ENCODE measurements at regions not wholly inside any gene's neighbourhood (a gene's known extent, or its start where the extent isn't known, plus 50 kb on each side); places are given as distances from the start of the nearest gene placed in this dataset.

DNA sequence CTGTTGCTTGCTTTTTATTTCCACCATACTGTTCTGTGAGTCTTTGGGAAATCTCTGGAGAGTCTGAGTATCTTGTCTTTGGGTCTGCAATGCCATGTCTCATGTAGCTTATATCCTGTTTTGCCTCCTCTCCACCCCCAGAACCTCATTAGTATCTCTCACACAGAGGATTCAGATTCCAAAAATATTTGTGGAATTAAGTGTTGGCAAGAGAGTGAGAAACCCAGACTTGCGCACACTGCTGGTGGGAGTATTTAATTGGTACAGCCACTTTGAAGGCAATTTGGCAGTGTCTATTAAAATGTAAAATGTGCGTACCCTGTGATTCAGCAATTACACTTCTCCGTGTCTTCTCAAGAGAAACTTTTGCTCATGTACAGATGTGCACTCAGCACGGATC, 68.6 kb downstream of the ZNF621 start:
- no peak for DNase-seq (ENCODE audit: low read depth)

DNA sequence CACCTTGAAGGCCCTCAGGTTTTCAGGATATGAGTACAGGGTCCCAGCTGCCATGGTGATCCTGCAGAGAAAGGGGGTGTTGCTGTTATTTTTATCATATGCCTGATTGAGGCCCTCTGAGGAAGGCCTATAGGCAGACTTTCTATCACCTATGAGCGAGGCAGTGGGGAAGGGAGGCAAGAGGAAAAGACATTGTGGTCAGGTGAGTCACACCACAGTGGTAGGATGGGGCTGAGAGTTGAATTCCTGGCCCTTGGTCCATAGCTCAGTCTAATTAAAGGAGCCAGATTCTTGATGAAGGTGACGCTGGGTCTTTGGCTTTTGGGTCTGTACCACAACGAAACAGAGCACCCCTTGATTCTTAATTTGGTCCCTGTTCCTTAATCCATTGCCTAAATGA, 72.7 kb downstream of the ZNF621 start:
- no peak for DNase-seq (ENCODE audit: low read depth)

DNA sequence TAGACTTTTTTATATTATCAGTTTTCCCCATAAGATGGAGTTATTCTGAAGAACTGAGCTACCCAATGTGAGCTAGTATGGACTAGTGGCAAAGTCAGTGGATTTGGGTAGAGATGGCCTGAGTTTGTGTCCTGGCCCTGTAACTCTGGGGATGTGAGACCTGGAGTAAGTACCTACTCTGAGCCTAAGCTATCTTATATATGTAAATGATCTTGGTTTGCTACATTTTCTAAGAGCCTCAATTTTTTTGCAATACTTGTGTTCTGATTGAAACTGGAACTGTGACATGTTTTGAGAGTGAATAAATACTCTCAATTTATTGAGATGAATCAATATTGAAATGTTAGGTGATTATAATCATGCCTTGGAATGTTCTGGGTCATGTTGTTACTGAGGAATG, 73.6 kb downstream of the ZNF621 start:
- DNase-seq (ENCODE audit: low read depth) = no peak

DNA sequence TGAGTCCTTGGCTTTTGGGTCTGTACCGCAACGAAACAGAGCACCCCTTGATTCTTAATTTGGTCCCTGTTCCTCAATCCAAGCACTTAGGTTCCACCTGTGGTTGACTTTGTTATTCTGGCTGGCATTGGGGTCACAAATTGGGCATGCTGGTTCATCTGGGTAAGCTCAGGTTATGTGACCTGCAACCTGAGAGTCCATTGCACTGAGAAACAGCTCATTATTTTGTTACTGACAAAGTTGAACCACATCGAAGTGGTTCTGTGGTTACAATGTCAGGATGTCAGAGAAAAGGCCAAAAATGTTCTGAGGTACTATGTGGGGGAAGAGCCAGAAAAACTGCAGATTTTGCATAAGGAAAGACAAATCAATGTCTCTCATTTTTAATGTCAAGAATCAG, 74.2 kb downstream of the ZNF621 start:
- no peak for DNase-seq (ENCODE audit: low read depth)

DNA sequence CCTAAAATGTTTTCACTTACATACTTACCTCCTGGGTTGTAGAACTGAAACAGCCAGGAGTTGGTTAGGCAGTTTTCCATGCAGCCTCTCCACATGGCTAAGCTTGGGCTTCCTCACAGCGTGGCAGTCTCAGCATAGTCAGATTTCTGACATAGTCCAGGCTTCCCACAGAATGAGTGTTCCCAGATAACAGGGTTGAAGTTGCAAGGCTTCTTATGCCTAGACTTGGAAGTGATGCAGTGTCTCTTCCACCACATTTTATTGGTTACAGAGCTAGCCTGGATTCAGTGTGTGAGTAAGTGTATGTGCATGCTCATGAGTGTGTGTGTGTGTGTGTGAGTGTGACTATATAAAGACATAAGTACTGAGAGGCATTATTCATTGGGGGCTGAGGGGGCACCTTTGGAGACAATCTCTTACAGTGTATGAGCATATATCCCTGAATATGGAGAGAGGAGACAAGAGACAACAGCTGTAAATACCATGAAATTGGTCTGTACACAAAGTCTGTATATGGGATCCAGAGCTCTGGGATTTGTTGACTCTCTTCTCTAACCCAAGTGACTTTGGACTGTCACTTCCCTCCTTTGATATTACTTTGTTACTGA, 78.1 kb downstream of the ZNF621 start:
- no peak for DNase-seq (ENCODE audit: low read depth)

DNA sequence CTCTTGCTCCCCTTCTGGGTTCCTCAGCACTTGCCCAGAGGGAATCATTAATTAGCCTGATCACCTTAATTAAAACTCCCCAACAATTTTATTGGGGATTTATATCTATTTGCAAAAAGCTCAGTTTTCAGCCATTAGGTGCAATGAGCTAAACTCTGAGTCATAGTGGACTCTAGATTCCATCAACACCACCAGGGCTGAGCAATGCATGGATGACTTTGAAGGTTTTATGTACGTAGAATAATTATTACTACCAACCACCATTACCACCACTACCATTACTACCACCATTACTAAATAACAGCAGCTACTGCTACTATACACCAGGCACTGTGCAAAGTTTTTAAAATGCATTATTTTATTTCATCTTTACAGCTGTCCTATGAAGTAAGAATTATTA, 81.2 kb downstream of the ZNF621 start:
- no peak for DNase-seq (ENCODE audit: low read depth)

DNA sequence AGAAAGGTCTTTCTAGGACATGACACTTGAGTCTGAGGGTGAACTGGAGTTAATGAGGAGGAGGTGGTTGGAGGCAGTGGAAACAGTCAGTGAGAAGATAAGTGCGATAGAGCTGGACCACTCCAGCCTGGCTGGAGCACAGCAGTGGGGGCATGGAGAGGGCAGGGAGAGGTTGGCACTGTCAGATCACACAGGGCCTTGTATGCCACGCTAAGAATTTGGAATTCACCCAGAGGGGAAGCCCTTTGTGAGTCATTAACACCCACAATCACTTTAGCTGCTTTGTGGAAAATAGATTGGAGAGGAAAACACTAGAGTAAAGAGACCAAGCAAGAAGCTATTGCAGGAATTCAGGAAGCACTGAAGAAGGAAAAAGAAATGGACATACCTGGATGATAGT, 83.3 kb downstream of the ZNF621 start:
- no peak for DNase-seq (ENCODE audit: low read depth)

DNA sequence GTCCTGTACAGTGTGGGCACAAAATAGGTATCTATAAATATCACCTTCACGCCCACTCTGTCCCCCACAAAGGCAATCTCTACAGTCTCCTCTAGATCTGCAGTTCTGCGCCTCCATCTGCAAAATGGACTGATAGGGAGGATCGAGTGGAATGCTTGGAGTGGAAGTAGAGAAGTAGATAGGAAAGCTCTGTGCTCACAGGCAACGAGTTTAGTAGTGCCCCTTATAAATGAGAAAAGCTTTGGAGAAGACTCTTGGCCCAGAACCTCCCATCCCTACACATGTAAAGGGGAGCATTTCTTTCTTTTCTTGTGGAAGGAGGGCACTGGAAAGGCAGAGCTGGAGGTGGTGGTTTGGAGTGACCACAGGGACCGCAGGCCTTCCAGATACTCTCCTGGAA, 88.5 kb downstream of the ZNF621 start:
- DNase-seq (ENCODE audit: low read depth) = no peak

DNA sequence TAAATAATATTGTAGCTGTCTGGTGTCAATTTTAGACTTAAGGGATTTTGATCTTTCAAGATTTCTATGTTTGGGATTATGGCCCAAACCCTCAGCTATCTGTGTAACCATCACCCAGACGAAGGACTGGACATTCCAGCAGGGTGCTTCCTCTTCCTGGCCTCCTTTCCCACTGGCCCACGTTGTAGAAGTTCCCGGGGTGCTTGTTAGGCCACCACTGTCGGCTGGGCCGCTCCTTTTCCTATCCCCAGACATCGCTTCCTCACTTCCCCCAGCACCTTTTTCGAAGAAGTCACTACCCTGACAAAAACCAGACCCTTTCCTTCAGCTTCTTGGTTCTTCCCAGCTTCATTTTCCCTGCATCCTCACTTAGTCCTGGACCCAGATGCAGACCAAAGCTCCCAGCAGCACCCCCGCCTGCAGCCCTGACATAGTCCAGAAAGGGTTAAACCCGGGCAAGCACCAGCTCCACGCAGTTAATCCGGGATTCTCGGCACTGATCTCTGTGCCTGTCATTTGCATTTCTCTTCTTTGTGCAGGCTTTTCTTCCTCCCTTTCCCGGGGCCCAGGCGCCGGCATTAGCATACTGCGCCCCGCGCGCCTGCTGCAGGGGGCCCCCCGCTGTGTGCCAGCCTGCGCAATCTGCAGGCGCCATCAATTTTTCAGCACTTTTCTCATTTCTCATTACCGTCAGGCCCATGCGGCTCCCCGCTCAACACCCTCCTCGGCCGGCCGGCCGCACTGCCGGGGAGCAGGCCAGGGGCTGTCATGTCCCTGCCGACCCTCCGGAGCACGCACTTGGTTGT, 90.6 kb downstream of the ZNF621 start:
- DNase-seq (ENCODE audit: low read depth) = no peak

DNA sequence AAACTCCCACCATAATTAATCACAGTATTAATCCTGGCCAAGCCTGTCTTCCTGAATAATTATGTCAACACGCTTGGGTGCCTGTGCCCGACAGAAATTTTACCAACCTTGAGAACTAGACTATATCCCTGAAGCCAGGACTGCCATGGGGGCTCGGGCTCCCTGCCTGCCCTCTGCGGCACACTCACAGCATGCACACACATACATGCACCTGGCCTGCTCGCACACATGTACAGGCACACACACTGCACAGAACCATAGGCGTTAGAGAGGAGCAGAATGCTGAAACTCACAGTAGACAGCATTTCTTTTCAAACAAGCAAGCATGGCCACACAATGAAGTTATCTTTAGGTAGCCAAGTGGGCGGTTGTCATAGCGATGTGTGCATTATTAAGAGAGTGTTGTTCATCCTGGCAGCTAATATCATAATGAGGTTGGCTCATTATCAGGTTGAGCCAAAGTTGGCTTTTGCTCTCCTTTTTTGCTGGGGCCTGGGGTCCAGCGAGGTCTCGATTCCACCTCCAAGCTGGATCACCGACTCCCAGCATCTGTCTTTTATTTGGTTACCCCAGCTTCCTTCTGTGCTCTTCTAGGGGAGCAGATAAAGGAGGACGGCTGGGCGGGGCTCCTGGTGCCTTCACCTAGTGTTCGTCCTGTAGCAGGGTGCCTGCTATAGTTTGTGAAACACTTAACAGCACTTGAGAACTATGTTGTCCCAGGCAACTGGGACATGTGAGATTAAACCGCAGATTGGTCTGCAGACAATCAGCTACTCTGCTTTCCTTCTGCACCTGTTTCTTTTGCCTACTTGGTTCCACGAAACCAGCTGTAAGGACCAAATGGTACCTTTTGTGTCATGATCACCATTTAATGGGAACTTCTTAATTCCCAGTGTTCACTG, 91.4 kb downstream of the ZNF621 start:
- no peak for DNase-seq (ENCODE audit: low read depth)

DNA sequence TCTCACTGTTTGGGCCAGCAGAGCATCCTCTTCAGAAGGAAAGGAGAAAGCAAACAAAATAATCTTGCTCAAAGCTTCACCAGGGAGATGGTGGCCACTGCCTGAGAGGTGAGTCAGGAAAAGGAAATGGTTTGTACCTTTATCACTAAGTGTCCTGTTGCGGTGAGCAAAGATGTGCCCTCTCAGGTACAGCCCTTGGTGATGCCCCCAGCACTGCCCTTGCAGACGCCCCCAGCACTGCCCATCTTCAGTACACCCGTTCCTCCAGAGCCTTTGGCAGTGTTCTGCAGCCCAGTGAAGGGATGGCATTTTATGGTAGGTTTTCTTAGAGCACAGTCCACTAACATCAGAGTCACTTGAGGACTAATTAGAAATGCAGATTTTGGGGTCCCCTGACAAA, 92.3 kb downstream of the ZNF621 start:
- no peak for DNase-seq (ENCODE audit: low read depth)

DNA sequence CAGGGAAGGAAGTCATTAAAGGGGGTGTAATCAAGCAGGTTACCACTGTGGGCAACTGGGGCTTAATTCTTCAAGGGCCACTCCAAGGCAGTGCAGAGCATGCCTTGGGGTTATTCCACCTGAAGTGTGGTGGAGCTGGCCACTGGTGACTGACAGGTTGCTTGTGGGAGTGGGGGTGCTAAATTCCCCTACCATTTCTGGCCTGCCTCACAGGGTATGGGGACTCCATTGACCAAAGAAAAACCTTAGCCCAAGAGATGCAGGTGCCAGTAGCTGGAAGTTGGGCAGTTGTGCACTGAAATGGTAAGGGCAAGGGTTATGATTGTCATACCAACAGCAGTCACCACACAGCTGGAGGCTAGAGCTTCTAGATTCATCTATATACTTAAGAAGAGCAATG, 93.4 kb downstream of the ZNF621 start:
- no peak for DNase-seq (ENCODE audit: low read depth)

DNA sequence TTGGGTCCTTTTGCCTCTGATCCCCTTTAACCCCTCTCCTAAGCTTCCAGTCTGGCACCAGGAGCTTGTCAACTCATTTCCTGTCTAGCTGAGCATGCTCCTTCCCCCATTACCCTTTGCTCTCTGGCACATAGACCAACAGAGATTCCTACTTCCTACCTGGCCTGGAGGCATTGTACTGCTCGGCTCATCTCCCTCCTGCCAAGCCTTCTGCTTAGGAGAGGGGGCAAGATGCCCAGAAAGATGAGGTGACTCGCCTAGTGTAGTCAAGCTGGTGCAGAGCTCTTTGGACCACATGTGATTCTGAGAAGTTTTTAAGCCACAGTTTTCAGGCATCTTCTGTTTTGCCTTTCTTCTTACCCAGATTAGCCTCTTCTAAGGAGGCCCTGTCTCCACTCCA, 95.4 kb downstream of the ZNF621 start:
- no peak for DNase-seq (ENCODE audit: low read depth)

DNA sequence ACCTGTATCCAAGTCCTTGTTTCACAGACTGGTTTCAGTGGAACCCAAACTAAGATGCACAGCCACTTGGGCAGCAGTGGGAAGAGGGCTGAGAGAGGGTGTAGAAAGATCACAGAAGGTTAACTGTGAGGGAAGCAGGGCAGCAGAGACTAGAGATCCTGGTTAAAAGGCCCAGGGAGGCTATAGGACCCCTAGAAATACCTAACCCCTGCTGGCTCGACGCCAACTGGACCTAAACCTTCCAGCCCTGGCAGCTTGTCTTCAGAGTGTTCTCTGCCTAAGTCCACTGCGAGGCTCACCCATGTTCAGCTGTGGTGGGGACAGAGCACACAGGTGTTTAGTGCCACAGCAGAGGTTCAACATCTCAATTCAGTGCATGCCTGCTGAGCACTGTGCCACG, 96.5 kb downstream of the ZNF621 start:
- DNase-seq (ENCODE audit: low read depth) = no peak

DNA sequence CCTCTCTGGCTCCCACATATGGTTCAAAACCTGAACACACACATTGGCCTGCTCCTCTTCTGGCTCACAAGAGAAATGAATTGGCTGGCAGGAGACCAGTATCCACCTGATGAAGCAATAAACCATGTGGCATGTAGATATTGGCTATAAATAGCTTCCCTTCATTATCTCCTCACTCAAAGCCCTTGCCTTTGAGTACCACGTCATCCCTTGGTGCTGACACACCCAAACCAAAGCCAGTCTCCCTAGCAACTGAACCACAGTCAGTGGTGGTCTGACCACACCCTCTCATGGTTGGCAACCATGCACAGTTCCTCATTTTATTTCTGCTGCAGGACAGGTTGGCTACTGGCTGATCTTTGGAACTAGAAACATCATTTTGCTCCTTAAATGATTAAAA, 98.8 kb downstream of the ZNF621 start:
- peak; percentile 30 for DNase-seq (ENCODE audit: low read depth)

DNA sequence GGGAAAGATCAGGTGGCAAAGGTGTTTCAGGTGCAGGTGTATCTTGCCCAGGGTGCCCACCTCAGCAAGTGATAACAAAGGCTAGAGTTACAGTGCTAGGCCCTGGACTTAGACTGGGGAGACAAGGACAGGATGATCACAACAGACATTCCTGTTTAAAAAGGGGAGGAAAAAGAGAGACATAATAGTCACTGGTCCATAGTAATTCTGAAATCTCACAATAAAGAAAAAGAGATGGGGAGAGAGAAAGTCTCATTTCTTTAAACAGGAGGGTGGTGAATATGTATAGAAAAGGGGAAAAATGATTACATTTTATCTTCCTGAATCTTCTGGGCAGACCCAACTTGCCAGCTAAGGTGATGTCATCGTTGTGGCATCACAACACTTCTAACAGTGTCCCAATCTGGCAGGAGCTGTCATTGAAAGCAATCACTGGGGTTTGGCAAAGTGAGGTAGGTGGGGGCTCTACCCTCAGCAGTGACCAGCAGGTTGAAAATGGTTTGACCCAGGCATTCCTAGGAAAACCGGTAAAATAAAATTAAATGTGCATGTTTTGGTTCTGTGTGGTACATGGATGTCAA, 99.5 kb downstream of the ZNF621 start:
- no peak for DNase-seq (ENCODE audit: low read depth)

DNA sequence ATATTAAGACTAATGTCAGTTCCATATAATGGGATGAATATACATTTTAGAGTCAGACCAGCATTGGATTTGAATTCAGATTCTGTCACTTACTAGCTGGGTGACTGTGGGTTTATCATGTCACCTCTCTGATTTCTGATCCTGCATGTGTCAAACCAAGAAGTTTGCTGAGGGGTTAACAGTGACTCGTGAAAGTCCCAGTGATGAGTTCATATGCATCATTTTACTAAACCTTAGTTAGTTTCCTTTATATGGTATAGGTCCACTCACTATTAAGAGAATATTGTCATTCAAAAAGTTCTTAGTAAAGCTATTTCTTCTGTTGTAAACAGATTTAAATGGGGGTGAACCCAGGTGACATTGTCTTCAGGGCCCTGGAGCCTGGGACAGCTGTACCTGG, 102.3 kb downstream of the ZNF621 start:
- DNase-seq (ENCODE audit: low read depth) = no peak

DNA sequence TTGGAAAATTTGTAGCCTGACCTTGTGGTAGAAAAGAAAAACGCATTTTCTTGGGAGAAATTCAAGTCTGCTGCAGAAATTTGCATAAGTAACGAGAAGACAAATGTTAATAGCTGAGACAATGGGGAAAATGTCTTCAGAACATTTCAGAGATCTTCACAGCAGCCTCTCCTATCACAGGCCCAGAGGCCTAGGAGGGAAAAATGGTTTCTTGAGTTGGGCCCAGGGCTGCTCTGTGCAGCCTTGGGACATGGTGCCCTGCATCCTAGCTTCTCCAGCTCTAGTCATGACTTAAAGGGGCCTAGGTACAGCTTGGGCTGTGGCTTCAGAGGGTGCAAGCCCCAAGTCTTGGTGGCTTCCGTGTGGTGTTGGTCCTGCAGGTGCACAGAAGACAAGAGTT, 104.2 kb downstream of the ZNF621 start:
- no peak for DNase-seq (ENCODE audit: low read depth)

DNA sequence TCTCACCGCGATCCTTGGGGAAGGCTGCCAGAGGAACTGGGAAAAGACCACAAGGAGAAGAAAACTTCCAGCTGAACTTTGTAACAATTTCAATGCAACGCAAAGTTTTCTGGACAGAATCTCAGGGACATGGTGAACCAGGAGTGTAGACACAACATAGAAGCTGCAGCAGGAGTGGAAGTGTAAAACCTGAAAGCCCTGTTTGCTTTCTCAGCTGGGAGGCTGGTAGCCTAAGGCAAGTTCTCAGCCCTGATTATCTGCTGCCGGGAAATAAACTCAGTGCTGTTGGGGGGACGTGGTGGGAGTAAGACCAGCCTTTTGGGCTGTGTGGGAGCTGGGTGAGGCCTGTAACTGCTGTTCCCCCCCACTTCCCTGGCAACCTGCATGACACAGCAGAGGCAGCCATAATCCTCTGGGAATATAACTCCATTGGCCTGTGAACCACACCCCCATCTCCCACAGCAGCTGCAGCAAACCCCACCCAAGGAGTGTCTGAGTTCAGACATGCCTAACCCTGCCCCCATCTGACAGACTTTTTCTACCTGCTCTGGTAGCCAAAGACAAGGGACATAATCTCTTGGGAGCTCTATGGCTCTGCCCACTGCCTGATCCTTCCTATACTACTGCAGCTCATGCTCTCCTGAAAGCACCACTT, 106.7 kb downstream of the ZNF621 start:
- DNase-seq (ENCODE audit: low read depth) = no peak

DNA sequence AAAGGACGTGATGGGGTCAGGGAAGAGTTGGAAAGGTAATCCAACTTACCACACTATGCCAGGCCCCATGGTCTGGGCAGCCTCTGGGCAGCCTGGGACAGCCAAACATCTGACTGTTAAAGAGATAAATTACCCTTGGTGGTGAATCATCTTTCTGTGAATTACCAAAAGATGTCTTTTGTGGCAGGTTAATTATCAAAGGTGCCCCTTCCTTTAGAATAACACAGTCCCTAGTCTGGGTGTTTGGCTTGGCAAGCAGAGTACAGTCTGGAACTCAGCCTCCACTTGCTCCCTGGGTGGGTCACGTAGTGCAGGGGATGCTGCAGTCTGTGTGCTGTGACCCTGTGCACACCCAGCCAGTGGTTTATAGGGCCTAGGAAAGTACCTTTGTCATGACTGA, 113.1 kb downstream of the ZNF621 start:
- no peak for DNase-seq (ENCODE audit: low read depth)

DNA sequence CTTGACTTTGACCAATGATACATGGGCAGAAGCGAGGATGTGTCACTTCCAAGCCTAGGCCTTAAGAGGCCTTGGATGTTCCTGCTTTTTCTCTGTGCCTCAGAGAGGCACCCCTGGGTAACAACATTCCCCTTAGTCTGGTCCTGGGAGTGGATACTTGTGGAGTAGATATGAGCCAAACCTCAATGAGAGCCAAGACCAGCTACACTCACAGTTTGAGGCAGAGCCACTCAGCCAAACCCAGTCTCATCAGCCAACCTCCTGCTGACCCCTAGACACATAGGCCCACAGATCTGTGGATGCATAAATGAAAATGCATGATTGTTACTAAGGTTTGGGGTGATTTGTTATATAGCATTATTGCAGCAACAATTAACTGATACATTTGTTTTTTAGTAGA, 114.2 kb downstream of the ZNF621 start:
- DNase-seq (ENCODE audit: low read depth) = no peak

DNA sequence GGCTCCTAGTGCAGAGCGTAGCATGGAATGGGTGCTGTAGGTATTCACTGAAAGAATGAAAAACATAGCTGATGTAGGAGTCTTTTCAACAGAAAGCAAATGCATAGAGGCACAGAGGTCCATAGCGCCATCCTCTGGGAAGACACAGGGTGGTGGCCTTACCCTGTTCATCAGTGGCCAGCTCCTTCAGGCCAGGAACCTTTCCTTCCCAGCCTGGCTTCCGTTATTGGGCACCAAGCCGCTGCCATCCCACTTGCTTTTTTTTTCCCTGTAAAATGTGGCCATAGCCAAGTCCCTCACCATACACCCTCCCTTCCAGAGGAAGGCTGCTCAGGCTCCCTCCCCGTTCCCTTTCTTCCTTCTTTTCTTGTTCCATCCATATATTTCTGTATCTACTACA, 118.1 kb downstream of the ZNF621 start:
- no peak for DNase-seq (ENCODE audit: low read depth)

Data from HS-27A (cell line).